ENCODE measurements at regions not wholly inside any gene's neighbourhood (a gene's known extent, or its start where the extent isn't known, plus 50 kb on each side); places are given as distances from the start of the nearest gene placed in this dataset.

GRCh38 chr6:166751051-166751595 lies 124.1 kb upstream of the RPS6KA2 start:
- no peak for DNase-seq (ENCODE audit: low spot score)

GRCh38 chr6:166750108-166750793 lies 123.2 kb upstream of the RPS6KA2 start:
- DNase-seq (ENCODE audit: low spot score) = no peak

- no peak for DNase-seq (ENCODE audit: low spot score)
These were observed 122.6 kb upstream of the RPS6KA2 start for GRCh38 chr6:166749666-166750065.

GRCh38 chr6:166747644-166748595 lies 120.9 kb upstream of the RPS6KA2 start:
- no peak for DNase-seq (ENCODE audit: low spot score)

- DNase-seq (ENCODE audit: low spot score) = no peak
These were observed 119.0 kb upstream of the RPS6KA2 start for GRCh38 chr6:166745801-166746668.

GRCh38 chr6:166744223-166745134 lies 117.4 kb upstream of the RPS6KA2 start:
- no peak for DNase-seq (ENCODE audit: low spot score)

GRCh38 chr6:166743406-166744222 lies 116.6 kb upstream of the RPS6KA2 start:
- no peak for DNase-seq (ENCODE audit: low spot score)

GRCh38 chr6:166742981-166743380 lies 115.9 kb upstream of the RPS6KA2 start:
- DNase-seq (ENCODE audit: low spot score) = no peak

- no peak for DNase-seq (ENCODE audit: low spot score)
These were observed 112.9 kb upstream of the RPS6KA2 start for GRCh38 chr6:166739976-166740318.

GRCh38 chr6:166739117-166739975 lies 112.3 kb upstream of the RPS6KA2 start:
- DNase-seq (ENCODE audit: low spot score) = no peak

- no peak for DNase-seq (ENCODE audit: low spot score)
These were observed 111.5 kb upstream of the RPS6KA2 start for GRCh38 chr6:166738386-166739116.

GRCh38 chr6:166737261-166737660 lies 110.2 kb upstream of the RPS6KA2 start:
- no peak for DNase-seq (ENCODE audit: low spot score)

GRCh38 chr6:166736634-166737033 lies 109.6 kb upstream of the RPS6KA2 start:
- DNase-seq (ENCODE audit: low spot score) = no peak

GRCh38 chr6:166733900-166734299 lies 106.8 kb upstream of the RPS6KA2 start:
- no peak for DNase-seq (ENCODE audit: low spot score)

GRCh38 chr6:166729658-166730057 lies 102.6 kb upstream of the RPS6KA2 start:
- DNase-seq (ENCODE audit: low spot score) = no peak

GRCh38 chr6:166728884-166729530 lies 102.0 kb upstream of the RPS6KA2 start:
- no peak for DNase-seq (ENCODE audit: low spot score)

GRCh38 chr6:166726201-166726600 lies 99.2 kb upstream of the RPS6KA2 start:
- DNase-seq (ENCODE audit: low spot score) = no peak

GRCh38 chr6:166725571-166725970 lies 98.5 kb upstream of the RPS6KA2 start:
- no peak for DNase-seq (ENCODE audit: low spot score)

All from hematopoietic multipotent progenitor cell treated with erythropoietin and hydrocortisone succinate and interleukin-3 and kit ligand, for 17 days (in vitro differentiated cells).